ENCODE measurements at regions not wholly inside any gene's neighbourhood (a gene's known extent, or its start where the extent isn't known, plus 50 kb on each side); places are given as distances from the start of the nearest gene placed in this dataset.
"Not testable (repeated sequence)": the region's sequence is repeated elsewhere in the genome, so short reads cannot be mapped to it uniquely, and the experiment has no call there.

DNA sequence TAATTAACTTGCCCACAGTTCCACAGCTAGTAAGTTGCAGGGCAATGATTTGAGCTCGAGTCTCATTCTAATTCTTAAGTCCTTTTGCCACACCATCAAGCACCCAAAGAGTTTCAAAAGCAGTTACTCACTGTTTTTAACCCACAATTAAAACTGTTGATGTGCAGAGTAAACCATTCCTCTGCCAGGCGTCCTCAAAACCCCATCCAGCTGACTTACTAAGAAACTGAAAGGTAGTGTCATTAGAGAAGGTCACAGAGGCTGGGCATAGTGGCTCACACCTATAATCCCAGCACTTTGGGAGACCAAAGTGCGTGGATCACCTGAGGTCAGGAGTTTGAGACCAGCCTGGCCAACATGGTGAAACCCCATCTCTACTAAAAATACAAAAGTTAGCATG lies 121.7 kb downstream of the CHIC2 start:
- no peak for DNase-seq
- H3K4me3 ChIP-seq (replicated peaks in 1 of 3): no peak overlapping the region
- no peak overlapping the region for H3K27ac ChIP-seq
- no peaks in the 10 kb centered on the region for H3K36me3 ChIP-seq
- no peaks in the 10 kb centered on the region for H3K27me3 ChIP-seq
- intact Hi-C loops (cut with DNase I): no loop called here
- 72 to 73% methylated on average over 3 of the region's 3 CpGs for WGBS, 2 donors
- no peaks in the 10 kb centered on the region for H3K9me3 ChIP-seq
- TF ChIP-seq CTCF (IDR thresholded peaks at IDR 0.05) (no peak), POLR2A (IDR thresholded peaks at IDR 0.05) (no peak)
- H3K4me1 ChIP-seq: no peaks in the 10 kb centered on the region

- Histone ChIP-seq H3K4me3 (replicated peaks in 1 of 3) (no peak overlapping the region), H3K36me3 (no peaks in the 10 kb centered on the region), H3K27me3 (no peaks in the 10 kb centered on the region), H3K27ac (no peak overlapping the region), H3K9me3 (no peaks in the 10 kb centered on the region), H3K4me1 (no peaks in the 10 kb centered on the region)
- intact Hi-C loops (cut with DNase I): no loop called here
- WGBS, 2 donors: 97% methylated on average over 4 of the region's 4 CpGs
- TF ChIP-seq POLR2A (IDR thresholded peaks at IDR 0.05) (no peak), CTCF (IDR thresholded peaks at IDR 0.05) (no peak)
- DNase-seq: no peak
Measured at GRCh38 chr4:53941331-53941730, 123.1 kb downstream of the CHIC2 start.

DNA sequence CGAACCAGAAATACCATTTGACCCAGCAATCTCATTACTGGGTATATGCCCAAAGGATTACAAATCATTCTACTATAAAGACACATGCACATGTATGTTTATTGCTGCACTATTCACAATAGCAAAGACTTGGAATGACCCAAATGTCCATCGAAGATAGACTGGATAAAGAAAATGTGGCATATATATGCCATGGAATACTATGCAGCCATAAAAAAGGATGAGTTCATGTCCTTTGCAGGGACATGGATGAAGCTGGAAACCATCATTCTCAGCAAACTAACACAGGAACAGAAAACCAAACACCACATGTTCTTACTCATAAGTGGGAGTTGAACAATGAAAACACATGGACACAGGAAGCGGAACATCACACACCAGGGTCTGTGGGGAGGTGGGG lies 124.5 kb downstream of the CHIC2 start:
- 94 to 99% methylated on average over 3 of the region's 3 CpGs for WGBS, 2 donors
- H3K27me3 ChIP-seq; H3K36me3 ChIP-seq; H3K4me3 ChIP-seq (replicated peaks in 1 of 3); intact Hi-C loops (cut with DNase I); DNase-seq; H3K27ac ChIP-seq; H3K4me1 ChIP-seq; H3K9me3 ChIP-seq: not testable (repeated sequence)

- no peaks in the 10 kb centered on the region for H3K9me3 ChIP-seq
- H3K27me3 ChIP-seq: no peaks in the 10 kb centered on the region
- TF ChIP-seq CTCF (IDR thresholded peaks at IDR 0.05): no peak
- no peak for TF ChIP-seq POLR2A (IDR thresholded peaks at IDR 0.05)
- H3K36me3 ChIP-seq: no peaks in the 10 kb centered on the region
- no peak overlapping the region for H3K4me3 ChIP-seq (replicated peaks in 1 of 3)
- 72 to 82% methylated on average over 7 of the region's 7 CpGs for WGBS, 2 donors
- DNase-seq: no peak
- no peak overlapping the region for H3K27ac ChIP-seq
- intact Hi-C loops (cut with DNase I): no loop called here
- no peaks in the 10 kb centered on the region for H3K4me1 ChIP-seq
Measured at GRCh38 chr4:53937918-53938317, 126.5 kb downstream of the CHIC2 start.

- Histone ChIP-seq H3K9me3 (no peaks in the 10 kb centered on the region), H3K27me3 (no peaks in the 10 kb centered on the region), H3K27ac (no peak overlapping the region), H3K4me3 (replicated peaks in 1 of 3) (no peak overlapping the region), H3K4me1 (no peaks in the 10 kb centered on the region), H3K36me3 (no peaks in the 10 kb centered on the region)
- TF ChIP-seq POLR2A (IDR thresholded peaks at IDR 0.05) (no peak), CTCF (IDR thresholded peaks at IDR 0.05) (no peak)
- WGBS, 2 donors: 77 to 79% methylated on average over 2 of the region's 2 CpGs
- no peak for DNase-seq
- intact Hi-C loops (cut with DNase I): no loop called here
Measured at GRCh38 chr4:53937327-53937726, 127.1 kb downstream of the CHIC2 start.

DNA sequence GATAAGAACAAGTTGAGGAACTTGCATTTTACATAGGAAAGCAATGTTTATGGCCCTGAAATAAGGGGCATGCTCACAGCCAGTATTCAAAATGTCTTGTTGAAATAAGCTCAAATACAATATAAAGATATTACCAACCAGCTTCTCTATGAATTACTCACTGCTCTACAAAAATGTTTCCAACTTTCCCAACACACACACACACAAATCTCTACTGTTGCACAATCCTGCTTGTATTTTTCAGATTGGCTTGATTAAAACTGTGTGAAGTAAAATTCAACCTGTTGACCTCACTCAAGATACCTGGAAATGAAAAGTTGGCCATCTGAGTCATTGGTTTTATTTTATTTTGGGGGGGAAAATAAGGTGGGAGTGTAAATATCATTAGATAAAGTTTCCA lies 128.6 kb downstream of the CHIC2 start:
- no peaks in the 10 kb centered on the region for H3K27me3 ChIP-seq
- H3K4me1 ChIP-seq: no peaks in the 10 kb centered on the region
- intact Hi-C loops (cut with DNase I): no loop called here
- H3K27ac ChIP-seq: no peak overlapping the region
- TF ChIP-seq POLR2A (IDR thresholded peaks at IDR 0.05) (no peak), CTCF (IDR thresholded peaks at IDR 0.05) (no peak)
- H3K4me3 ChIP-seq (replicated peaks in 1 of 3): no peak overlapping the region
- no peaks in the 10 kb centered on the region for H3K9me3 ChIP-seq
- H3K36me3 ChIP-seq: no peaks in the 10 kb centered on the region
- DNase-seq: no peak
